Tongue (tissue), 1 donor: ENCODE measurements at regions not wholly inside any gene's neighbourhood (a gene's known extent, or its start where the extent isn't known, plus 50 kb on each side); places are given as distances from the start of the nearest gene placed in this dataset.
A peak's percentile ranks its signal among the peaks of the same experiment; 100 is the strongest.

Source experiments
- DNase-seq: peaks from one replicate; pipeline ENCODE4 v3.0.0-alpha.2; 2015

DNA sequence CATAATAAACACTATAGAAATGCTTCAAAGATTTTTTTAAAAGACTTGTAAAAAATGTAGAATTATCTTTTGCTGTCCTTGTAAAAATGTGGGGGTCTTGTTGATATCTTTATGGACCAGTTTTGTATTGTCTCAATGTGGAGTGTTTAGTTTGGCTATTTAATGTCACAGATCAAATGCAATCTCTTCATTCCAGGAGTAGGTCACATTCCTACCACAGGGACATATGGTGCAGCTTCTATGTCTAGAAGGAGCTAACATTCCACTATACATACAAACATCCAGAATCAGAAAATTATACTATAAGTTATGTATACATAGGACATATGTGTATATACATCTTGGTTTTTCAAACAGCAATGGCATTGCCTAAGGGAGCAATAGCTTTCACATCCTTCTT lies 345.7 kb downstream of the BMP4 start:
- no peak for DNase-seq

DNA sequence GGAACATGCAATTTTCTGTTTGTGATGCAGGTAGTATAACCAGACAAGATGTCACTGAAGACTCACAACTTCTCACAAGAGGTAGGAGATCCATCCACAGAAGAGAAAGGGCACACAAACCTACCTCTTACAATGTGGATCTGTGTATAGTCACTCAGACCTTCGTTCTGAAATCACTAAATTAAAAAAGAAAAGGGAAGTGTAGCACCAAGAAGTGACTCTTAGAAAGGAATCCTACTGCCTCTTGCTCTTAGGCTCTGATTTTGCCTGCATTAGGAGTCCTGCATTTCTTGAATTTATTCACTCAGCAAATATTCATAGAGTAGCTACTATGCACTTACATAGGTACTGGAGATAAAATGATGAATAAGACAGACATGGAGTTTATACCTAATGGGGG lies 347.6 kb downstream of the BMP4 start:
- DNase-seq = no peak

DNA sequence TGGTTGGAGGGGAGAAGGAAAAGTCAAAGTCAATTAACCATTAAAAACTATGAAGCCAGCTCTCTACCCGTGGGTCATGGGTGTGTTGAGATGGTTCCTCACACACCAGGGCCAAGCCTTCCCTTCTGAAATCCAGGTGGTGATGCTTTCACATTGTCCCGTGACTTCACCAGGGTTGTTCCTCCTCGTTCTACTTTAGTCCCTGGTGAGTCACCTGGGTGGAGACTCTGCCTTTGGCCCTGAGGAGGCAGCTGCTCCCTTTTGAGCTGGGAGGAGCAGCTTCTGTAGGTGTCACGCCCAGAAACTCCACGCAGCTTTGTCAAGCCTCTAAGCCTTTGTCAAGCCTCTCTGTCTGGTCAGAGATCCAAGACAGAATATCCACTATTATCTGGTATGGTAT lies 348.3 kb downstream of the BMP4 start:
- DNase-seq = no peak

GRCh38 chr14:53606203-53606602 lies 350.4 kb downstream of the BMP4 start:
- peak; percentile 24 for DNase-seq

DNA sequence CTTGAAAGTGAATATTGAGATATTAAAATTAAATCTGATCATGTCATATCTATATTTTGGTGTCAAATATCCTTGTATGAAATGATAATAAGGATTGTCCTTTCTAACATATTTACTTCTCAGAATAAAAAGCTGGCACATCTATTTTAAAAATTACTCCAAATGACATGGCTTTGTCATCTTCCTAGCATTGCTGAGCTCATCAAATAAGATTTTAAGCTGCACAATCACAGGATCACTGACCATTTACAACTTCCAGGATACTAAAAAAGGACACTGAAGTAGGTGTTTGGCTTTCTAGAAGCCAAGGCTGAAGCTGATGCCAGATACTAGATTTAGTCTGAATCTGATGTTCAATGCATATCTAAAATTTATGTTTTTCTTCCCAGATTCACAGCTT lies 351.1 kb downstream of the BMP4 start:
- DNase-seq = no peak

DNA sequence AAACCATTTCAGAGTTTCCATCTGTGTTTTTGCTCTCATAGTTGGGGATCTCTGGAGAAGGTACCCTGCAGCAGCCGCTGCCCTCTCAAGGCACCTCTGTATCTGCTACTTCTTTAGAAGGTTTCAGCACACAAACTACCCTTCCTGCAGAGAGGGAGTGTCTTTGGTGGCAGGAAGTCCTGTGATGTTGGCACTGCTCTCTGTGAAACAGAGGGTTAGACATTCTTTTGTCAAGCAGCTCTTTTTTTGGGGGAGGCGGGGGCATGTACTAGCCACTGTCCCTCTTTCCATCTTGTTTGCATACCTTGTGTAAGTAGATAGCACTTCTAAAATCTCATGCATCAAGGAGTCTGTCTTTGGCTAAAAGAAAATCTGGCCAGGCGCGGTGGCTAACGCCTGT lies 352.6 kb downstream of the BMP4 start:
- DNase-seq = no peak

DNA sequence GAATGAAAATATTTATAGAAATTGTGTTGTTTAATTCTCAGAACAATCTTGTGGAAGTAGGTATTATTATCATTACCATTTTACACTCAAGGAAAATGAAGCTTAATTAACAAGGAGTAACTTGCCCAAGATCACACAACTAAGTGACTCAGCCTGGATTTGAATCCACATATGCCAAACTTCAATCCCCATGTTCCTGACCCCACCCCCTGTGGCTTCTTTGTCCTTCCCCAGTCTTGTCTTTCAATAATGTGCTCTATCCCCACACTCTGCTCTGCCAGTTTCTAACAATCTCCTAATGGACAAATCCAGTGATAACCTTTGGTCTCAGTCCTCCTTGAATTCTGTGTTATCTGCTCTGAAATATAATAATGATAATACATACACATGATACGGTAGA lies 355.2 kb downstream of the BMP4 start:
- DNase-seq = no peak

DNA sequence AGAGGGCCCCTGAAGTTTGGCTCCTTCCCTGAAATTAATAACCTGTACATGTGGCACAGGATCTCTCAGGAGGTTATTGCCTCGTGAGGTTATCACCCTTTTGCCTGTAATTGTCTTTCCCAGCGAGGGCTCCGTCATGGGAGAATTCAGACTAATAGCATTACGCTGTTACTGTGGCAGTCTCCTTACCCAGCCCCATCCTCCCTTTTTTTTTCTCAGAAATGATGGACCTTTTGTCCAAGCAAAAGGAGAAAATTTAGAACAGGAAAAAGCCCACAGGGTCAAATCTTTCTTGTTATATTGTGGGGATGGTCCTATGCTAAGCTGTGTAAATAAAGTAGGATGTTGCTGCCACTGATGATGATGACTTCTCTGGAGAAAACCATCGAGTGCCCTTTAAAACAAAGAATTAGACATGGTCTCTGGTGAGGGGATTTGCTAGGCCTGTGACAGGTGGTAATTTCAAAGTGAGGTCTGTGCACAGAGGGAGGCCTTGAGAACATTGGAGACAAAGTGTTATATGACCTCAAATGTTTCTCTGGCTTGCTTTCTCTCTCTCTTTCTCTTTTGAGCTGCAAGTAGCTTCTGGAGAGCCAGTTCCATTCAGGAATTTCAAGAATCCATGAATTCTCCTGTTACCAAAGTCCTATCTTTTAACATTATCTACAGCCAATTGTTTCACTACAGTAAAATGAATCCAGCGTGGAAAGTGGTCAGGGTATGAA lies 357.2 kb downstream of the BMP4 start:
- peak; percentile 61 for DNase-seq

GRCh38 chr14:53596853-53597525 lies 359.6 kb downstream of the BMP4 start:
- DNase-seq = no peak

- DNase-seq = no peak
These were observed 364.8 kb downstream of the BMP4 start for GRCh38 chr14:53591816-53592215.

- no peak for DNase-seq
These were observed 375.1 kb downstream of the BMP4 start for GRCh38 chr14:53581504-53581903.

DNA sequence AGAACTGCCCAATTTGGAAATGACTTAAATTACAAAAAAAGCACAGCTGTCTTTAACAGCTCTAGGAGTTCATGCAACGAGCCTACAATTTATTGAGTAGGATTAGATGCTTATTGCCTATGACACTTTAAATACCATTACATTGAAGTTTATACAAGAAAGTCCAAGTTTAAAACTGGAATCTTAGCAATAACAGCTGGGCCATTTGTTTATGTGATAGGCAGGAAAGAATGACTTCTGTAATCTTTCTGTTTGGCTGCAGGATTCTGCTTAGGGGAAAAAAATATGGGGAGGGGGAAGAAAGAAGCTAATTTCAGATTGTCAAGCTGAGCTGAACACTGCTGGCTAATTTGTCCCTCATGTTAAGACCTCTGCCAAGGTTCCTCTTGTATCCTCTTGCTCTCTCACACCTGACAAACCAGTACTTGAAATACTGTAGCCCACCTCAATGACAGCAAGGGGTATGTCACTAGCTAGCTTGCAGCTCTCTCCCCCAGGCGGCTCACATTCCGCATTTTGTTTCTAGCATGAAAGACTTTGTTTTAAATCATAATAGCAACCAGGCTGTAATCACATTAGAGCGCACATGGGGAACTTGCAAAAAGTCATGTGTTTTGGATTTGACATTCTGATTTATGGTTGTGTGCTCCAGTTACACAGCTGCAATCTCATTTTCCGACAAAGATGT lies 384.8 kb downstream of the BMP4 start:
- DNase-seq = peak; percentile 88

DNA sequence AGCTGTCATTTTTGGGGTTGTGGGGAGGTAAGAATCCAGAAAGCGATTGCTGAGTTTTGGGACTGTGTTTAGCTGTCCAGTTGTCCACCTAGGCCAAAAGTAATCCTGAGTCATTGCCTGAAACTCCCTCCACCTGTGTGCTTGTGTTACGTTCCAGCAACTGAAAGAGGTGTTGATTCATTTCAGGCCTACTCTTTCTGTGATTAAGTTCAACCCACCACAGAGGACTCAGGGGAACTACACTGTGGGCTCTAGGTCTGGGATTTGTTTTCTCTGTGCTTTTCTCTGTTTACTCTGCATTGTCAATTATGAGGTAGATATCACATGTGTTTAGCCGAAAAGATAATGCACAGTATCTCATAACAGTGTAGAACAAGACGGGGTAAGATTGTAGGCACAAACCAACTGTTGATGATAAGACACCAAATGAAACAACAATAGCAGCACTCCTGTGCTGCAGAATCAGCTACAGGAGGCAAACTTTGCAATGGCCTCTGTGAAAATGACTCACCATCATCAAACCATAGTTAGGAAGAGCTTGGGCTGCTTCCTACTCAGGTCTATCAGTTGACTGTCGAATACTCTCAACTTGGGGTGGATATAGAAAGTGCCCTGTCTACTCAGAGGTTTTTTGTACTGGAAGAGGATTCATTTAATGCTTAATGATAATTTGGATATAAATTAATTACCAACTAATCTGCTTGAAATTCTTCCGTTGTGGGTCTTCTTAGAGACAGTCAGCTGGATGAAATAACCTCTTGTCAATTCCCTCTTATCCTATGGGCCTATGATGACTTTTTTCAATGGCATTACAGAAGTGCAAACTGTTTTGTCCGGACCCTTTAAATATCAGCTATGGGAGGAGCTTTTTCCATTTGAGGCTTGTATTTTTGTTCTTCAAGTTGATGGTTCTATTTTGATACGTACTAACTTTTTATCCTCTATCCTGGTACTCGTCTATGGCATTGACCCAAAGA lies 385.9 kb downstream of the BMP4 start:
- peak; percentile 16 for DNase-seq

DNA sequence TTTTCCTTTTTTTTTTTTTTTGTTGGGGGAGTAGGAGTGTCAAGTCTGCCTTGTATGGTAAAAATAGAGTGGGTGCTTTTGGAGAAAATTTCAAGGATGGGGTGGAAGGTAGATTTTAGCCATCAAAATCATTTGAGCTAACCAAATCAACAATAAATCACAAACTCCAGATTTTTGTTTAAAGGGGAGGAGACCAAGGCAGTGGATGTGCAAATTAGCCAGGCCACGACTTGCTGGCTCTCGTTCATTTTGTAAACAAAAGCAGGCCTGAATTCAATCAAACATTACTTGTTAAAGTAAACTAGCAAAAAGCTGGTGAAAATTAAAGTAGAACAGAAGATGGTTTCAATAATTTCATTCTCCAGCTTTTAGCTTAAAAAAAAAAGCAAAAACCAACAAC lies 387.2 kb downstream of the BMP4 start:
- peak; percentile 54 for DNase-seq

DNA sequence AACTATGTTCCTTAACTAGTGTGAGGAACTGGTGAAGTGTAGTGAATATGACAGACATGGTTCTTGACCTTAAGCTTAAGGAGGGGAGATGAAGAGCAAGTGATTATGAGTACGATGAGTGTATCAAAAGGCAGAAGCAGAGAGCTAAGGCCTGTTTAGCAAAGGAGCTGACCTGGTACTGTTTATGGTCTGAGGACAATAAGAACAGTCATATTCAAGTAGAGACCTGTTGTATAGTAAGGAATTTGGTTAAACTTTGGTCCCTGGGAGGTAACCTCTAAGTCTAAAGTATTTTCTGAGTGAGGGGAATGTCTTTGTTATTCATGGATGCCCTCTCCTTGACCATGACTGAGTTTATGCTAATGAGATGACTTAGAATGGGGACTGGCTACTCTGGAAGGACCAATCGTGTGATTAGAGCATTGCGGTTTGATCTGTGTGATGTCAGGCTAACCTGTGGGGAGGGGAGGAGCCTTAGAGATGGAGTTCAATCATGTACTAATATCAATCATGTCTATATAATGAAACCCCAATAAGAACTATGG lies 389.3 kb downstream of the BMP4 start:
- DNase-seq = no peak

- DNase-seq = no peak
These were observed 391.8 kb downstream of the BMP4 start for GRCh38 chr14:53564870-53565269.

- no peak for DNase-seq
These were observed 393.0 kb downstream of the BMP4 start for GRCh38 chr14:53563628-53564027.

DNA sequence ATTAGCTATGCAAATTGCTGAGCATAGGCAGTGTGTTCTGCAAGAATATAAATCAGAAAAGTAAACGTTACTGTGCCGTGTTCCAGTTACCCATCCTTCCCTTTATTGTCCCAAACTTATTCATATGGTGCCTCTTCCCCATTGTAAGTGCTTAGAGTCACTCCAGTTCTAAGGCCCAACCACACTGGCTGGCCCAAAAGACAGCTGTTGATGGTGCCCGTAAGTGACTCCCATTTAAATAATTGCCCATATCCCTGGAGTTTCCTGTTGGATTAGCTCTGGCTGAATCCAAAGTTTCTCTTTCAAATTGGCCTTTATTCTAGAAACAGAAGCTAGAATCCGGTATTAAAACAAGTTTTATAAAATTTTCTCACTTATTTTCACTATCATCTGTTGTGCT lies 400.1 kb upstream of the DDHD1 start:
- DNase-seq = no peak

- no peak for DNase-seq
These were observed 398.7 kb upstream of the DDHD1 start for GRCh38 chr14:53551862-53552261.

- no peak for DNase-seq
These were observed 397.7 kb upstream of the DDHD1 start for GRCh38 chr14:53550776-53551175.

- DNase-seq = no peak
These were observed 396.8 kb upstream of the DDHD1 start for GRCh38 chr14:53549956-53550355.

GRCh38 chr14:53547593-53547992 lies 394.5 kb upstream of the DDHD1 start:
- DNase-seq = no peak
